Choroid plexus epithelial cell (primary cell): ENCODE measurements at regions not wholly inside any gene's neighbourhood (a gene's known extent, or its start where the extent isn't known, plus 50 kb on each side); places are given as distances from the start of the nearest gene placed in this dataset.

Experiments used
- DNase-seq: peaks from one replicate; pipeline ENCODE4 v3.0.0-alpha.2; 2010; ENCODE audit warnings: low read depth
- H3K4me3 ChIP-seq: 2 replicates; pipeline ENCODE4 v1.5.1; 2011; ENCODE audit warnings: low read depth, mild to moderate bottlenecking, control low read depth, low read length, moderate library complexity
- CTCF ChIP-seq: conservative IDR thresholded peaks from 2 replicates; pipeline ENCODE4 v1.5.1; 2011; ENCODE audit warnings: low read depth, mild to moderate bottlenecking, control low read depth, inconsistent platforms, low read length, moderate library complexity

DNA sequence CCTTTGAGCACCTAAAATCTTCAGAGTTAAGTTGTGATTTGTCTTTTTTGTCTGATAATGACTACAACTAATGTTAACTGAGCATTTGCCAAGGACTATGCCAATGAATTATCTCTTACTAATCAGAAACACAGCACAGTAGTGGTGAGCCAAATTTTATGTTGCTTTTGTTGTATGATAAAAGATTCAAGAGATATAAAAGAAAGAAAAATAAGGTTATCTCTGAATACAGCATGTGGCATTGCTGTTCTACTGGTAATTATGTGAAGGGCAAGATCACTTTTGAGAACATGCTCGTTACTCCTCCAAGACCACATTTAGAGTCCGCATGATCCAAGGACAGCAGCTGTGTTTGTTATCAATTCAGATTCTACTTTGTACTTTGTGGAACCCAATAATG, 133.4 kb upstream of the MYLIP start:
- H3K4me3 ChIP-seq: no peak overlapping the region
- DNase-seq: no peak
- no peak for TF ChIP-seq CTCF

GRCh38 chr6:15994814-15995459, 133.9 kb upstream of the MYLIP start:
- no peak for DNase-seq
- H3K4me3 ChIP-seq: no peak overlapping the region
- TF ChIP-seq CTCF: no peak

- no peak overlapping the region for H3K4me3 ChIP-seq
- DNase-seq: no peak
- no peak for TF ChIP-seq CTCF
Observed at GRCh38 chr6:15993716-15994228, 135.1 kb upstream of the MYLIP start.

GRCh38 chr6:15990179-15990578, 138.7 kb upstream of the MYLIP start:
- DNase-seq: no peak
- H3K4me3 ChIP-seq: no peak overlapping the region
- no peak for TF ChIP-seq CTCF

DNA sequence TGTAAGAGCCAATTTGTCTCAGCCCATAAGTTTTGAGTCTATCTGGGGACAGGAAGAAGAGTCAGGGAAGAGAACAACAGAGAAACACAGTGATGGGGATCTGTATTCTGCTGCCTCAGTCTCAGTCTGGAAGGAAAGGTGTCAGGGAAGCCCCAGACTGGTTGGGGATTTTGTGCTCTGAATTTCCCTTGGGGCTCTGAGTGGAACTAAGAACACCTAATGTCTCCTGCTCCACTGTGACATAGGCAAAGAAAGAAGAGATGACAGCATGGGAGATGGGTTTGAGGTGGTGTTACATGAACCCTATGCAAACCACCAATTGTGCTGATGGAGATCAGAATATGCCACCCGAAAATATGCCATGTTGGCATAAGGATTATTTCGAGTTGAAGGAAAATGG, 139.5 kb upstream of the MYLIP start:
- H3K4me3 ChIP-seq: no peak overlapping the region
- no peak for TF ChIP-seq CTCF
- DNase-seq: no peak

DNA sequence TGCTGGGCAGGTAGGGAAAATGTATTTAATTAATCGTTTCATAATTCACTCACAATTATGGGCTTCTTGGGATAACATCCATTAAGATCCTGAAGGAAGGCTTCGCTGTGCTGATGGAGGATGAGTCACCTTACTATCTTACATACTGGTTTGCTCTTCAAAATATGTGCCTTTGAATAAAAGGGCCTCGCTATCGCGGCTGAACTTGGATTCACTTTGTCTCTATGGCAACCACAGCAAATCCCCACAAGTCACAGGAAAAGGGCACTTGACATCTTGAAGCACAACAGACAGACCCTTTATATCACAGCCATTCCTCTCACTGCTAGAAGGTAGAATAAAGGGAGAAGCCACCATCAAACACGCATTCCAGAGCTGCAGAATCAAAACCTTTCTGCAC, 141.3 kb upstream of the MYLIP start:
- no peak overlapping the region for H3K4me3 ChIP-seq
- TF ChIP-seq CTCF: no peak
- DNase-seq: peak; percentile 48

DNA sequence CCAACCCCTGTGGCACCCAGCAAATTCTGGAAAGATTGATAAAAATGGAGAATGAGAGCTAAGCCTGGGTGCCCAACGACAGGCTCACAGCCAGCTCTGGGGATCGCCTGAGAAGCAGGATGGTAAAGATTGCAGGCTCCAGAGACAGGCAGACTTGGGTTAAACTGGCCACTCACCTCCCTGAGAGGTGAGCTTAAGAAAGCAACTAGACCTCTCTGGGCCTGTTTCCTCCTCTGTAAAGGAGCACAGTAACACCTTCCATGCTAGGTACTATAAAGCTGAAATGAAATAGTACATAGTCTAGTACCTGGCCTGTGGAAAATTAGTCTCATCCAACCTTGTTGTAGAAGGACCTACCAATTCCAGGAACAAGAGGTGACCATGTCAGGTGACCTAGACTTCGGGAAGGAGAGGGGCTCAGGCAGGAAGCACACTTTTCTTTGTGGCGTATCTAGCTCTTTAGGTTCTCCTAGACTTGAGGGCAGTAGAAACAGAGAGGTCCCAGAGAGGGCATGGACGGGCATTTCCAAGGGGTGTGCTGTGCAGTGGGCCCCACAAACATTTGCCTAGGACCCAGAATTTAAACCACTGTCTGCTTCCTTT, 142.8 kb upstream of the MYLIP start:
- DNase-seq: no peak
- no peak for TF ChIP-seq CTCF

More for the DNA sequence above, 142.8 kb upstream of the MYLIP start:
- no peak overlapping the region for H3K4me3 ChIP-seq
